ENCODE measurements at regions not wholly inside any gene's neighbourhood (a gene's known extent, or its start where the extent isn't known, plus 50 kb on each side); places are given as distances from the start of the nearest gene placed in this dataset.

- no peak for TF ChIP-seq CTCF (IDR thresholded peaks at IDR 0.05; ENCODE audit: insufficient read depth, low read length, poor library complexity, severe bottlenecking)
- no peak for TF ChIP-seq EZH2phosphoT487 (conservative IDR thresholded peaks at IDR 0.05; ENCODE audit: low read length)
Observed at GRCh38 chr7:112990624-112991023, 96.0 kb downstream of the GPR85 start.

All from SU-DHL-6 (cell line).